Osteocyte (in vitro differentiated cells): ENCODE measurements at regions not wholly inside any gene's neighbourhood (a gene's known extent, or its start where the extent isn't known, plus 50 kb on each side); places are given as distances from the start of the nearest gene placed in this dataset.

Source experiments
- DNase-seq: peaks from one replicate; pipeline ENCODE4 v3.0.0; 2021; ENCODE audit warnings: mixed read lengths; ENCODE audit not compliant: unreplicated experiment; ENCODE audit errors: extremely low spot score
- H3K27ac Mint-ChIP-seq: one replicate; pipeline ENCODE4 v1.8.0; 2021; ENCODE audit warnings: mild to moderate bottlenecking, mixed read lengths; ENCODE audit not compliant: unreplicated experiment
- H3K27me3 Mint-ChIP-seq: one replicate; pipeline ENCODE4 v1.8.0; 2021; ENCODE audit warnings: mixed read lengths; ENCODE audit not compliant: unreplicated experiment
- H3K36me3 Mint-ChIP-seq: one replicate; pipeline ENCODE4 v1.8.0; 2021; ENCODE audit warnings: mixed read lengths; ENCODE audit not compliant: unreplicated experiment
- H3K4me1 Mint-ChIP-seq: one replicate; pipeline ENCODE4 v1.8.0; 2021; ENCODE audit warnings: mixed read lengths; ENCODE audit not compliant: unreplicated experiment
- H3K4me3 Mint-ChIP-seq: one replicate; pipeline ENCODE4 v1.8.0; 2021; ENCODE audit warnings: mild to moderate bottlenecking, moderate library complexity, mixed read lengths; ENCODE audit not compliant: unreplicated experiment
- H3K9me3 Mint-ChIP-seq: one replicate; pipeline ENCODE4 v1.8.0; 2021; ENCODE audit warnings: mixed read lengths; ENCODE audit not compliant: unreplicated experiment
- TF ChIP-seq, protein P1 (sequence below): fragments of 200-600 bp; sonication (generic); IDR thresholded peaks from 2 replicates; pipeline ENCODE4 v1.5.0; 2021; ENCODE audit warnings: antibody characterized with exemption, mild to moderate bottlenecking, moderate library complexity

DNA sequence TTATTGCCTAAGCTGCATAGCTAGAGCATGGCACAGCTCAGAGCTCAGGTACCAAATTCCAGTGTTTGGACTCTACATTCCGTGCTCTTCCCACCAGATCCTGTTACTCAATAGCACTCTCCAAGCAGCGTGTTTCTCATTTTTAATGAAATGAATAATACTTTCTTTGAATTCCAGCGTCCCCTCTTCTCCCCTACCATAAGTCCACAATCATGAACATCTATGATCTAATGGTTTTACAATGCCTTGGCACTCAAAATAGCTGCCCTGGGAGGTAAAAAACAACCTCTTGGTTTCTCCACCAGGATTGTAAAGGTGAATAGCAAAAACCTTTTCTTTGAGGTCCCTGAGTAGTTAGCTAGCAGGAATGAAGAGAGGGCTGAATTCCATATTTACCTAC, 480.0 kb upstream of the PKN2 start:
- H3K36me3 Mint-ChIP-seq: no peaks in the 10 kb centered on the region
- H3K27ac Mint-ChIP-seq: no peak overlapping the region
- H3K4me3 Mint-ChIP-seq: no peak overlapping the region
- H3K9me3 Mint-ChIP-seq: no peaks in the 10 kb centered on the region
- H3K27me3 Mint-ChIP-seq: no peaks in the 10 kb centered on the region
- TF ChIP-seq, protein P1, sequence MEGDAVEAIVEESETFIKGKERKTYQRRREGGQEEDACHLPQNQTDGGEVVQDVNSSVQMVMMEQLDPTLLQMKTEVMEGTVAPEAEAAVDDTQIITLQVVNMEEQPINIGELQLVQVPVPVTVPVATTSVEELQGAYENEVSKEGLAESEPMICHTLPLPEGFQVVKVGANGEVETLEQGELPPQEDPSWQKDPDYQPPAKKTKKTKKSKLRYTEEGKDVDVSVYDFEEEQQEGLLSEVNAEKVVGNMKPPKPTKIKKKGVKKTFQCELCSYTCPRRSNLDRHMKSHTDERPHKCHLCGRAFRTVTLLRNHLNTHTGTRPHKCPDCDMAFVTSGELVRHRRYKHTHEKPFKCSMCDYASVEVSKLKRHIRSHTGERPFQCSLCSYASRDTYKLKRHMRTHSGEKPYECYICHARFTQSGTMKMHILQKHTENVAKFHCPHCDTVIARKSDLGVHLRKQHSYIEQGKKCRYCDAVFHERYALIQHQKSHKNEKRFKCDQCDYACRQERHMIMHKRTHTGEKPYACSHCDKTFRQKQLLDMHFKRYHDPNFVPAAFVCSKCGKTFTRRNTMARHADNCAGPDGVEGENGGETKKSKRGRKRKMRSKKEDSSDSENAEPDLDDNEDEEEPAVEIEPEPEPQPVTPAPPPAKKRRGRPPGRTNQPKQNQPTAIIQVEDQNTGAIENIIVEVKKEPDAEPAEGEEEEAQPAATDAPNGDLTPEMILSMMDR: no peak
- no peaks in the 10 kb centered on the region for H3K4me1 Mint-ChIP-seq
- DNase-seq: no peak

DNA sequence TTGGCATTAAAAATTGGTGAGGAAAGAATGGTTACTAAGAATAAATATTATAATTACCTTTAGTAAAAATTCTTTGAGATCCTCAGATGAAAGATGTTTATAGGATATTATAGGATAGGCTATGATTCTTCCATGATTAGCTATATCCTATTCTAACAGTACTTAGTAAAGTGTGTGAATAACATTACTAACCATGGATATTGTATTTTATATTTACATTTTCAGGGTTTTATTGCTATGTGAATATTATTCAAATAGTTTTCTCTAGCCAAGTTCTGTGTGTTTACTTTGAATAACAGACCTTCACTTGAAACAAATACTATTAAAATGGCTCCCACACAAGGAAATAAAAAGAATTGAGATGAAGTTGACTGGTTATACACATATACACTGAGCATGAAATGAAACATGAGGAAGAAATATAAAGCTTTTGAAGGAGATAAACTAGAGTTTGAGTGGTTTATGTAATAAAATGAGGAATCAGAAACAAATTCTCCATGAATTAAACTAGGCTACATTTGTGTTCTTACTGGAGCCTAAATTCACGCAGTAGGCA, 479.4 kb upstream of the PKN2 start:
- DNase-seq: no peak
- H3K4me1 Mint-ChIP-seq: no peaks in the 10 kb centered on the region
- no peaks in the 10 kb centered on the region for H3K9me3 Mint-ChIP-seq
- no peak overlapping the region for H3K27ac Mint-ChIP-seq
- H3K36me3 Mint-ChIP-seq: no peaks in the 10 kb centered on the region
- TF ChIP-seq, protein P1: no peak
- H3K27me3 Mint-ChIP-seq: no peaks in the 10 kb centered on the region
- no peak overlapping the region for H3K4me3 Mint-ChIP-seq

DNA sequence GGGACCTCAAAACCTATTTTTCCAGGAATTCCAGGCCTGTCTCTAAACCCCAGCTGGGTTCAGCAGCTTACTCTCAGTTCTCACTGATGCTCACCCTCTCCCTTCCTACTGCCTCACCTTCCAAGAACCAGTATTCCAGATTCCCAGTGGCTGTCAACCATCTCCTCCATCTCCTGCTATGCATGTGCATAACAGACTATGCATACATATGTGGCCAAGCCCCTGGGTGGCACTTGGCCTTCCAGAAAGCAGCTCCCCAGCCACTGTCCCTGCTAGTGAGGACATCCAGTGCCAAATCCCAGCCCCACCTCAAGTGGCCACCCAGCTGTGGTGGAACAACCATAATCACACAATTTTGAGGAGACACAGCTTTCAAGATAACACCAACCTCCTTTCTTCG, 475.7 kb upstream of the PKN2 start:
- TF ChIP-seq, protein P1: no peak
- H3K9me3 Mint-ChIP-seq: no peaks in the 10 kb centered on the region
- H3K4me3 Mint-ChIP-seq: no peak overlapping the region
- no peaks in the 10 kb centered on the region for H3K27me3 Mint-ChIP-seq
- no peak overlapping the region for H3K27ac Mint-ChIP-seq
- no peak for DNase-seq
- no peaks in the 10 kb centered on the region for H3K4me1 Mint-ChIP-seq
- H3K36me3 Mint-ChIP-seq: no peaks in the 10 kb centered on the region

DNA sequence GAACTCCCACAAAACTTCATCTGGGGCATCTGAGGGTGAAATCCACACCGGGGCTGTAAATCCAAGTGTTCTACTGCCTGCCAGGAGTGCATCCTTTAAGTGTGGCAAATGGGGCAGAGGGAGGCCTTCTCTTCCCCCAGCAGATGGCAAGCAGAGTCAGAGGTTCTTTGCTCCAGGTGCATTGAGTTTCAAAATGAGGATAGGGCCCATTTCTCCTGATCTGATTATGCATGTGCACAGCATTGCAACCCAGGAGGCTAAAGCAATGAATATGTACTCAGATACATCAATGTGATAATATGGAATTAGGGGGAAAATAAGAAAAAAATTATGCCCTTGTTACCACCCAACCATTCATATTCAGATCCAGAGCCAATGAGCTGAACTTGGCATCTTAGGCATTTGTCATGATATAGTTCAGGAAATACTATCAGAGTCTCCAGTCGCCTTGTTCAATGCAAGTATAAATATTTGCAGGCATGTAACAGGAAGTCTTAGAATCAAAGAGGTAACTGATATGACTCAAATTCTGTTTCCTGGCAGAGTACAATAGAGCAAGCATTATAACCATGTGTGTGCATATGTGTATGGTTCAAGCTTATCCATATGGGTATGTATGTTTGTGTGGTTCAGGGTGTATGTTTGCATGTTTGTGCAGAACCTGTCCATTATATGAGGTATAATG, 473.8 kb upstream of the PKN2 start:
- Mint-ChIP-seq H3K27ac (no peak overlapping the region), H3K9me3 (no peaks in the 10 kb centered on the region), H3K36me3 (no peaks in the 10 kb centered on the region), H3K27me3 (no peaks in the 10 kb centered on the region), H3K4me1 (no peaks in the 10 kb centered on the region), H3K4me3 (no peak overlapping the region)
- TF ChIP-seq, protein P1: no peak
- no peak for DNase-seq

DNA sequence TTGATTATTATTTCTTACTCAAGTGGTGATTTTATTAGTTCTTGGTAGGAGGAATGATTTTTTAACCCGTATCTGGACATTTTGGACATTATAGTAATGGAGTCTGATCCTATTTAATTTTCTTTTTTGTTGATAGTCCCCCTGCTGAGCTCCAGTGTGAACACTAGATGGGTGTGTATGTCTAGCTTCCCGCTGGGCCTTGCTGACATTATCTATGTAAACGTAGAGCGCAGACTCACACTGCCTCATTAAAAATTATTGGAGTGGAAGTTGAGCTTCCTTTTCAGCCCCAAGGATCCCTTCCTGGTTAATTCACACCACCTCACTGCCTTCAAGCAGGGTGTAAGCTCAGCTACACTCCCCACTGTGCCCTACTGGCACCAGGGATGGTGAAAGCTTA, 467.6 kb upstream of the PKN2 start:
- Mint-ChIP-seq H3K4me3 (no peak overlapping the region), H3K36me3 (no peaks in the 10 kb centered on the region), H3K27ac (no peak overlapping the region), H3K27me3 (no peaks in the 10 kb centered on the region), H3K9me3 (no peaks in the 10 kb centered on the region), H3K4me1 (no peaks in the 10 kb centered on the region)
- TF ChIP-seq, protein P1: no peak
- DNase-seq: no peak
